Thyroid gland (tissue), 4 donors: ENCODE measurements at regions not wholly inside any gene's neighbourhood (a gene's known extent, or its start where the extent isn't known, plus 50 kb on each side); places are given as distances from the start of the nearest gene placed in this dataset.

ENCODE experiments used
- DNase-seq, 2 donors: peaks; one replicate each; pipeline ENCODE4 v3.0.0-alpha.2; 2019
- H3K27ac ChIP-seq, 3 donors: fragments of 200-600 bp; sonication (generic); 1 replicate in 2 of 3; 2 replicates in 1 of 3; pipeline ENCODE4 v1.5.1; 2016 to 2019; ENCODE audit warnings: mild to moderate bottlenecking in 1 of 3, moderate library complexity in 1 of 3
- H3K27me3 ChIP-seq: fragments of 200-600 bp; sonication (generic); one replicate; pipeline ENCODE4 v1.5.1; 2019
- H3K36me3 ChIP-seq, 2 donors: fragments of 200-600 bp; sonication (generic); one replicate each; pipeline ENCODE4 v1.5.1; 2016 to 2019
- H3K4me1 ChIP-seq, 2 donors: fragments of 200-600 bp; sonication (generic); one replicate each; pipeline ENCODE4 v1.5.1; 2017 to 2019
- H3K4me3 ChIP-seq, 3 donors: fragments of 200-600 bp; sonication (generic); replicated peaks in 1 of 3; 1 replicate in 2 of 3; 2 replicates in 1 of 3; pipeline ENCODE4 v1.5.1; 2016; ENCODE audit warnings: mild to moderate bottlenecking in 1 of 3
- H3K9me3 ChIP-seq: fragments of 200-600 bp; sonication (generic); one replicate; pipeline ENCODE4 v1.5.1; 2017
- POLR2A ChIP-seq, 2 donors: fragments of 450-650 bp; IDR thresholded peaks; one replicate each; pipeline ENCODE4 v1.6.1; 2017; ENCODE audit warnings: antibody characterized with exemption in 2 of 2, mild to moderate bottlenecking in 2 of 2, moderate library complexity in 1 of 2
- WGBS, 2 donors: methylation state at CpG; one replicate each; pipeline ENCODE4 v1.1.5; 2017; 5-methylcytosine and 5-hydroxymethylcytosine counted together
- intact Hi-C: fragments of 100-400 bp; cut with DNase I; formaldehyde crosslinking; loops from one replicate; pipeline ENCODE4 v1.15.1; 2023
- TF ChIP-seq, protein P1 (sequence below), 6 experiments: fragments of 200-600 bp in 3 of 6; fragments of 450-650 bp in 3 of 6; sonication (generic) in 3 of 6; IDR thresholded peaks; one replicate each; pipeline ENCODE4 v1.5.1; 2016 to 2019; ENCODE audit warnings: antibody characterized with exemption in 6 of 6, mild to moderate bottlenecking in 2 of 6, inconsistent platforms in 1 of 6, moderate library complexity in 1 of 6

DNA sequence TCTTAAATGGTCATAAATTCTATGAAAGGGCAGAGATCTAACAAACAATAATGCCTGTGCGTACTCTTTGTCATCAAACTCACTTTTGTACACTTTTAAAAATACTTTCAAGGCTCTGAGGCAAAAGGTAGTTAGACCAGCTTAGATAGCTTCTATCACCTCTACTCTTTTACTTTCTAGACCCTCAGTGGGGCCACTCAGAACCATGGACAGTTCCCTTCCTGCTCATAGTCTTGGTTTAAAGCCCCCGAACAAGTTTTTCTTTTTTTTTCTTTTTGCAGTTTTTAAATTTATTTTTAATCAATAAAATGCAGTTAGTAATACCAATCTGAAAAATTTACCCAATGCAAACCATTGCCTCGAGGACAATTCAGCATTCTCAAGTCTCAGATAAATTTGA is 460.5 kb upstream of the CNKSR2 start:
- no peak for DNase-seq
- H3K4me3 ChIP-seq: no peak overlapping the region
- no peaks in the 10 kb centered on the region for H3K27me3 ChIP-seq
- 18 to 28% methylated on average over 3 of the region's 3 CpGs for WGBS, 2 donors
- H3K36me3 ChIP-seq: no peaks in the 10 kb centered on the region
- no peak overlapping the region for H3K27ac ChIP-seq
- no peaks in the 10 kb centered on the region for H3K9me3 ChIP-seq
- H3K4me1 ChIP-seq: no peaks in the 10 kb centered on the region
- TF ChIP-seq, protein P1, sequence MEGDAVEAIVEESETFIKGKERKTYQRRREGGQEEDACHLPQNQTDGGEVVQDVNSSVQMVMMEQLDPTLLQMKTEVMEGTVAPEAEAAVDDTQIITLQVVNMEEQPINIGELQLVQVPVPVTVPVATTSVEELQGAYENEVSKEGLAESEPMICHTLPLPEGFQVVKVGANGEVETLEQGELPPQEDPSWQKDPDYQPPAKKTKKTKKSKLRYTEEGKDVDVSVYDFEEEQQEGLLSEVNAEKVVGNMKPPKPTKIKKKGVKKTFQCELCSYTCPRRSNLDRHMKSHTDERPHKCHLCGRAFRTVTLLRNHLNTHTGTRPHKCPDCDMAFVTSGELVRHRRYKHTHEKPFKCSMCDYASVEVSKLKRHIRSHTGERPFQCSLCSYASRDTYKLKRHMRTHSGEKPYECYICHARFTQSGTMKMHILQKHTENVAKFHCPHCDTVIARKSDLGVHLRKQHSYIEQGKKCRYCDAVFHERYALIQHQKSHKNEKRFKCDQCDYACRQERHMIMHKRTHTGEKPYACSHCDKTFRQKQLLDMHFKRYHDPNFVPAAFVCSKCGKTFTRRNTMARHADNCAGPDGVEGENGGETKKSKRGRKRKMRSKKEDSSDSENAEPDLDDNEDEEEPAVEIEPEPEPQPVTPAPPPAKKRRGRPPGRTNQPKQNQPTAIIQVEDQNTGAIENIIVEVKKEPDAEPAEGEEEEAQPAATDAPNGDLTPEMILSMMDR (IDR thresholded peaks at IDR 0.05): no peak
- no peak for TF ChIP-seq POLR2A (IDR thresholded peaks at IDR 0.05)
- intact Hi-C loops: no loop called here

DNA sequence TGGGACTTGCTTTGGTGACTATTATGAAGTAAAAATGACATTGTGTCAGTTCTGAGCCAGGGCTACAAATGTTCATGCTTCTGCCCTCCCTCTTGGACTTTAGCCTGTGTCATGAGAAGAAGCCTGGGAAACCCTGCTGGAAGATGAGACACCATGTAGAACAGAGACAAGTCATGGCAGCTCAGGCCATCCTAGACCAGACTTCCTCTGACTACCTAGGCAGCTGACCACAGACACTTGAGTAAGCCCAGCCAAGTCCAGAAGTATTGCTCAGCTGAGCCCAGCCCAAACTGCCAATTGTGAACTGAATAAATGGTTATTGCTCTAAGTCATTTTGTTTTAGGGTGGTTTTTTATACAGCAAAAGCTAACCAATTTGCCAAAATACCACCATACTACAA is 467.6 kb upstream of the CNKSR2 start:
- no peaks in the 10 kb centered on the region for H3K27me3 ChIP-seq
- H3K27ac ChIP-seq: no peak overlapping the region
- DNase-seq: no peak
- no peaks in the 10 kb centered on the region for H3K9me3 ChIP-seq
- H3K36me3 ChIP-seq: no peaks in the 10 kb centered on the region
- intact Hi-C loops: no loop called here
- H3K4me1 ChIP-seq: no peaks in the 10 kb centered on the region
- TF ChIP-seq, protein P1 (IDR thresholded peaks at IDR 0.05): no peak
- no peak for TF ChIP-seq POLR2A (IDR thresholded peaks at IDR 0.05)
- no peak overlapping the region for H3K4me3 ChIP-seq

DNA sequence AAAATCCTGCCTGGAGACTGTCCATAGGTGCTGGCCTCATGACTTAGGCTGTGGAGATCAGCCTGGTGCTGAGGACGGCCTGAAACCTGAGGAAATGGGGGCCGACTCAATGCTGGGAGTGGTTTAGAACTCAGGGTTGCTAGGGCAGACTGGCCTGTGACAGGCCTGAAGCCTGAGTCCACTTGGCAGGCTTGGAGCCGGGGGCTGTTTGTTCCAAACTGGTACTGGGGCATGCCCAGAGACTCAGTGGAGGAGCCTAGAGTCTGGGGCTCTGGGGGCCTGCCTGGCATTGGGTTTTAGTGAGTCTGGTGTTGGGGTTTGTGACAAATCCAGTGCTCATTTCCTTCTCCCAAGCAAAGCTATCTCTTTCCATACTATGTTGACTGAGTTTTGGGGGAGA is 489.7 kb upstream of the CNKSR2 start:
- no peak overlapping the region for H3K4me3 ChIP-seq
- 83% methylated on average over 1 of the region's 3 CpGs; no CpG with 5 or more reads in 1 of the 2 donors for WGBS, 2 donors
- intact Hi-C loops: no loop called here

DNA sequence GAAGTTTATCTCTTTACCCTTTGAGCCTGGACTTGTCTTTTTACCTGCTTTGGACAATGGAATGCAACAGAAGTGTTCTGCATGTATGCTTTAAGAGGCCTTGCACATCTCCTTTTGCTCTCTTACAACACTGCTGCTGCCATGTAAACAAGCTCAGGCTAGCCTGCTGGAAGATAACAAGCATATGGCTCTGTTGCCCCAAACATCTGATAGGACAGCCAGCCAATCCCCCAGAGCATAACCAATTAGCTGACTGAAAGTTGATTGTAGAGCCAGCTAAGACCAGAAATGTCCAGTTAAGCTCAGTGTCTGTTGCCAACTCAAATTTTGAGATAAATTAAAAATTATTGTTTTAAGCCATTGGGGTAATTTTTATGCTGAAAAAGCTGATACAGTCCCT is 510.6 kb upstream of the CNKSR2 start:
- H3K36me3 ChIP-seq: no peaks in the 10 kb centered on the region
- TF ChIP-seq, protein P1 (IDR thresholded peaks at IDR 0.05): no peak
- TF ChIP-seq POLR2A (IDR thresholded peaks at IDR 0.05): no peak
- H3K4me3 ChIP-seq: no peak overlapping the region
- no peak for DNase-seq
- H3K27me3 ChIP-seq: no peaks in the 10 kb centered on the region
- intact Hi-C loops: no loop called here
- no peaks in the 10 kb centered on the region for H3K4me1 ChIP-seq
- H3K27ac ChIP-seq: no peak overlapping the region
- H3K9me3 ChIP-seq: no peaks in the 10 kb centered on the region

More for the DNA sequence above, 489.7 kb upstream of the CNKSR2 start:
- Histone ChIP-seq H3K27ac (no peak overlapping the region), H3K27me3 (no peaks in the 10 kb centered on the region), H3K4me1 (no peaks in the 10 kb centered on the region), H3K9me3 (no peaks in the 10 kb centered on the region), H3K36me3 (no peaks in the 10 kb centered on the region)
- no peak for TF ChIP-seq POLR2A (IDR thresholded peaks at IDR 0.05)
- TF ChIP-seq, protein P1 (IDR thresholded peaks at IDR 0.05): no peak
- DNase-seq: no peak

DNA sequence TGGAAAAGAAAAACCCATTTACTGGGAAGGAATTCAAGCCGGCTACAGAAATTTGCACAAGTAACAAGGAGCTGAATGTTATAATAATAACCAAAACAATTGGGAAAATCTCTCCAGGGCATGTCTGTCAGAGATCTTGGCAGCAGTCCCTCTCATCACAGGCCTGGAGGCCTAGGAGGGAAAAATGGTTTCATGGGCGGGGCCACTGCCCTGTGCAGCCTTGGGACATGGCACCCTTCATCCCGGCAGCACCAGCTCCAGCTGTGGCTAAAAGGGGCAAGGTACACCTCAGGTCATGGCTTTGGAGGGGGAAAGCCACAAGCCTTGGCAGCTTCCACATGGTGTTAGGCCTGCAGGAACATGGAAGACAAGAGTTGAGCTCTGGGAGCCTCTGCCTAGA is 513.1 kb upstream of the CNKSR2 start:
- Histone ChIP-seq H3K27me3 (no peaks in the 10 kb centered on the region), H3K4me3 (no peak overlapping the region), H3K4me1 (no peaks in the 10 kb centered on the region), H3K27ac (no peak overlapping the region), H3K9me3 (no peaks in the 10 kb centered on the region), H3K36me3 (no peaks in the 10 kb centered on the region)
- WGBS, 2 donors: 70 to 79% methylated on average over 1 to 2 of the region's 3 CpGs
- TF ChIP-seq POLR2A (IDR thresholded peaks at IDR 0.05): no peak
- TF ChIP-seq, protein P1 (IDR thresholded peaks at IDR 0.05): no peak
- intact Hi-C loops: no loop called here
- no peak for DNase-seq
